ENCODE measurements at regions not wholly inside any gene's neighbourhood (a gene's known extent, or its start where the extent isn't known, plus 50 kb on each side); places are given as distances from the start of the nearest gene placed in this dataset.
A peak's percentile ranks its signal among the peaks of the same experiment; 100 is the strongest.

DNA sequence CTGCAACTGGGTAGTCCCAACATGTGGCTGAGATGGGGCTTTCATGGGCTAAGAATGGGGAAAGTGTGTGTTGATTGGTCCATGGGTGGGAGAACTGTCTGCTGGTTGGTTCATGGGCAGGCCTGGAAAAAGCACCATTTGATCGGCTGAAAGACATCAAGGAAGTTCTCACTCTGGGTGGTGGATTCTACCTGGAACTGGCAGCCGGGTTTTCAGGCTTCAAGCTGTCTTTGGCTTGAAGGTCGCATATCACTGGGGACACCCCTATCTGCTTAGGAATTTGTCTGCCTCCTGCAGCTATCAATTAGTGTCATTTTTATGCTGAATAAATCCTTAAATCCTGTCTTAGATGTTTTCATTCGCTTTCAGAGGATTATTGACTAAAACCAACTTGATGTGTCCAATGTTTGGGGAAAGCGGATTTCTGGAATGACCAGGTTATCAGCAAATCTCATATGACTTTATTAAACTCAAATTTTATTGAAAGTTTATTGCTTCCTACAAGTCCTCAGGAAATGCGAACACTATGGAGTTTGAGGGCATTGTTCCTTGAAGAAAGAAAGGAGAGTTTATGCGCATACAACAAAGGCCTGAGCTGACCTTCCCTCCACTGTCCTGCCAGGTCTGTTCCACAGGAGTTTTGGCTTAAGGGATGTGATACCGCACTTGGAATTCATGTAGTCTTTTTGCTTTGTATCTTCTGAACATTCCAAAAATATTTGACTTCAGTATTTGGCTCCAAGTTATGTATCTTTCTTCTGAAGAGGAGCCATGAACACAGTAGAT is 451.1 kb downstream of the TUSC1 start:
- no peak overlapping the region for H2BK120ac ChIP-seq (ENCODE audit: low read depth, low read length)
- H2BK5ac ChIP-seq (ENCODE audit: low read length), result no peak overlapping the region

DNA sequence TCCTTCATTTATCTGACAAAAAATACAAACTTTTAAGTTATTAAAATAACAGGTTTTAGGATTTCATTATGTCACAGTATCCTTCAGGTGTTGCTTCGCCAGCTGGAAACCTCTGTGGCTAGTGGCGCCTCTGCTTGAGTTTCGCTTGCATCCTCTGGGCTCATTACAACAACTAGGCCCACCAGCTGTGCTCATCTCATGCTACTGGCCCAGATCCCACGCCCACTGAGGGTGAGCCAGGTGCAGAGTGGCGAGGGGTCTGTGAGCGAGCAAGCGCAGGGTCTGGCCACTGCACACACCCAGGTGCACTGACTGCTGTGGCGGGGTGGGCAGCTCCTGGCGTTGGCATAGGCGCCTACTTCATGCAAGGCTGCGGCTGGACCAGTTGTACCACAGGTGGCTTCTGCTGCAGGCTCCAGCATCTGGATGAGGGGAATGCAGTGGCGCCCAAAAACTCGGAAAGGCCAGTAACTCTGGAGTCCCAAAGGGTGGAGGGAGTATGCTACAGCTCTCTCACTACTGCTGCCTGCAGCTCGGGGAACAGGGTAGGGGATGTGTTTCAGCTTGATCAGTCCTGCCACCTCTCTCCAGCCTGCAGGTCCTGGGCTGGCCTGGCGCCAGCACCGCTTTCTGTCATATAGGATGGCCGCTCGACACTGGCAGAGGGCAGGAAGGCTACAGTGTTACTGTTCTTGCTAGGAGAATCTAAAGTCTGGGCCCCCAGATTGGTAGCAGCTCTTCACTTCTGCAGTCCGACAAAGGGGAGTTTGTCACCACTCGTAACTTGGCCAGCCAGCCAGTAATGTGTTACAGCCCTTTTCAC is 452.1 kb downstream of the TUSC1 start:
- DNase-seq, result no peak
- Histone ChIP-seq H4K5ac (ENCODE audit: low read length) (no peak overlapping the region), H4K8ac (ENCODE audit: low read depth, low read length) (no peak overlapping the region), H2BK5ac (ENCODE audit: low read length) (no peak overlapping the region), H2BK15ac (replicated peaks; ENCODE audit: low read depth) (no peak overlapping the region), H3K27me3 (ENCODE audit: insufficient read depth, low read length, poor library complexity) (no peaks in the 10 kb centered on the region), H3K4me3 (ENCODE audit: low read length) (no peak overlapping the region), H3K4me1 (ENCODE audit: control insufficient read depth, low read depth, low read length) (no peaks in the 10 kb centered on the region), H3K27ac (ENCODE audit: low read depth, low read length) (no peak overlapping the region), H3K4ac (ENCODE audit: low read depth, low read length) (no peak overlapping the region), H3K9ac (ENCODE audit: low read length) (no peak overlapping the region), H3K18ac (ENCODE audit: low read length) (no peak overlapping the region), H2BK120ac (ENCODE audit: low read depth, low read length) (no peak overlapping the region), H3K23ac (ENCODE audit: low read length) (no peak overlapping the region), H3K4me2 (ENCODE audit: low read length) (no peak overlapping the region), H3K56ac (ENCODE audit: low read length) (no peak overlapping the region), H3K79me1 (ENCODE audit: low read length) (no peaks in the 10 kb centered on the region), H3K79me2 (ENCODE audit: control insufficient read depth, insufficient read depth, low read length) (no peaks in the 10 kb centered on the region), H2AK5ac (ENCODE audit: low read length) (no peak overlapping the region), H3K36me3 (ENCODE audit: control insufficient read depth, insufficient read depth, low read length) (no peaks in the 10 kb centered on the region)
- no CpG with 5 or more reads among the region's 20 CpGs for WGBS (ENCODE audit: extremely low coverage, insufficient coverage, low lambda C conversion rate)

More for the DNA sequence above, 451.1 kb downstream of the TUSC1 start:
- Histone ChIP-seq H3K4ac (ENCODE audit: low read depth, low read length) (no peak overlapping the region), H4K8ac (ENCODE audit: low read depth, low read length) (no peak overlapping the region), H3K9ac (ENCODE audit: low read length) (no peak overlapping the region), H3K79me2 (ENCODE audit: control insufficient read depth, insufficient read depth, low read length) (no peaks in the 10 kb centered on the region), H3K23ac (ENCODE audit: low read length) (no peak overlapping the region), H2AK5ac (ENCODE audit: low read length) (no peak overlapping the region), H3K18ac (ENCODE audit: low read length) (no peak overlapping the region), H2BK15ac (replicated peaks; ENCODE audit: low read depth) (no peak overlapping the region), H3K27me3 (ENCODE audit: insufficient read depth, low read length, poor library complexity) (no peaks in the 10 kb centered on the region), H3K4me2 (ENCODE audit: low read length) (no peak overlapping the region), H3K27ac (ENCODE audit: low read depth, low read length) (no peak overlapping the region), H3K56ac (ENCODE audit: low read length) (no peak overlapping the region), H3K4me3 (ENCODE audit: low read length) (no peak overlapping the region), H3K4me1 (ENCODE audit: control insufficient read depth, low read depth, low read length) (no peaks in the 10 kb centered on the region), H3K79me1 (ENCODE audit: low read length) (no peaks in the 10 kb centered on the region), H4K5ac (ENCODE audit: low read length) (no peak overlapping the region), H3K36me3 (ENCODE audit: control insufficient read depth, insufficient read depth, low read length) (no peaks in the 10 kb centered on the region)
- no CpG with 5 or more reads among the region's 8 CpGs for whole genome bisulfite sequencing (ENCODE audit: extremely low coverage, insufficient coverage, low lambda C conversion rate)
- DNase-seq, result peak; percentile 16

DNA sequence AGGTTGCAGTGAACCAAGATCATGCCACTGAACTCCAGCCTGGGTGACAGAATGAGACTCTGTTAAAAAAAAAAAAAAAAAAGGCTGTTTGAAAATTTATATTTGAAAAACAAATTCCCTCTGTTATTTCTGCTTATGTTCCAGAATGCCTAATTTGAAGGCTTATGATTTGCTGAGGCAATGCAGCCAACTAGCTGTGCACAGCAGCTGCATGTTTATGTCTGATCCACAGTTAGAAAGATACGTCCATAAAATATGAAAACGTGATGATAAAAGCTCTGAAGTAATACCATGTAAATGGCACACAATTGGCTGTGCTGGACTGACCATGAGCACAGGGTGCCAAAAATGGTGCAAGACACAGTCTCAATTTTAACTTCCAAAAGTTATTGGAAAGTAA is 453.2 kb downstream of the TUSC1 start:
- no peak for DNase-seq
- H3K23ac ChIP-seq (ENCODE audit: low read length), result no peak overlapping the region
- H4K8ac ChIP-seq (ENCODE audit: low read depth, low read length), result no peak overlapping the region
- no peak overlapping the region for H3K9ac ChIP-seq (ENCODE audit: low read length)
- no peaks in the 10 kb centered on the region for H3K79me1 ChIP-seq (ENCODE audit: low read length)
- no peak overlapping the region for H2AK5ac ChIP-seq (ENCODE audit: low read length)
- H3K27me3 ChIP-seq (ENCODE audit: insufficient read depth, low read length, poor library complexity), result no peaks in the 10 kb centered on the region
- H3K4me3 ChIP-seq (ENCODE audit: low read length), result no peak overlapping the region
- H4K5ac ChIP-seq (ENCODE audit: low read length), result no peak overlapping the region
- no peaks in the 10 kb centered on the region for H3K36me3 ChIP-seq (ENCODE audit: control insufficient read depth, insufficient read depth, low read length)
- no peak overlapping the region for H3K27ac ChIP-seq (ENCODE audit: low read depth, low read length)
- no peak overlapping the region for H2BK120ac ChIP-seq (ENCODE audit: low read depth, low read length)
- H3K79me2 ChIP-seq (ENCODE audit: control insufficient read depth, insufficient read depth, low read length), result no peaks in the 10 kb centered on the region
- H3K4me2 ChIP-seq (ENCODE audit: low read length), result no peak overlapping the region
- H3K4me1 ChIP-seq (ENCODE audit: control insufficient read depth, low read depth, low read length), result no peaks in the 10 kb centered on the region
- H2BK15ac ChIP-seq (replicated peaks; ENCODE audit: low read depth), result no peak overlapping the region
- no CpG with 5 or more reads among the region's 2 CpGs for WGBS (ENCODE audit: extremely low coverage, insufficient coverage, low lambda C conversion rate)
- H3K18ac ChIP-seq (ENCODE audit: low read length), result no peak overlapping the region
- H3K4ac ChIP-seq (ENCODE audit: low read depth, low read length), result no peak overlapping the region
- no peak overlapping the region for H2BK5ac ChIP-seq (ENCODE audit: low read length)
- H3K56ac ChIP-seq (ENCODE audit: low read length), result no peak overlapping the region

DNA sequence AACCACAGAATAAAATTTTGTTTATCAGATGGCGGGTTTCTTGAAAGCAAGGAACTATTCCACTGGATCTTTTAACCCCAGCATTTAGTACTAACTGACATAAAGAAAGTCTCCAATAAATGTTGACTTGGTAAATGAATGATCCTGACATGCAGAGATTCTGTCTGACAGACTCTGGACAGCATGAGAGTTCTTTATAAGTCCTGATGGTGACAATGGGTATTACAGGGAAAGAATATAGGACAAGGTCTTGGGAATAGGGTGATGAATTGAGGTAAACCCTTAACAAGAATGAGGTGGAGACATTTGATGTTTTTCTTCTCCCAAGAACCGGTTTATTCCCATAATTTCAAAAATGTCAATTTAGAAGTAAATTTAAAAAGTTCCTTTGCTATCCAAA is 453.9 kb downstream of the TUSC1 start:
- Histone ChIP-seq H3K79me1 (ENCODE audit: low read length) (no peaks in the 10 kb centered on the region), H3K4me3 (ENCODE audit: low read length) (no peak overlapping the region), H3K56ac (ENCODE audit: low read length) (no peak overlapping the region), H2BK5ac (ENCODE audit: low read length) (no peak overlapping the region), H2BK120ac (ENCODE audit: low read depth, low read length) (no peak overlapping the region), H4K5ac (ENCODE audit: low read length) (no peak overlapping the region), H3K79me2 (ENCODE audit: control insufficient read depth, insufficient read depth, low read length) (no peaks in the 10 kb centered on the region), H2AK5ac (ENCODE audit: low read length) (no peak overlapping the region), H2BK15ac (replicated peaks; ENCODE audit: low read depth) (no peak overlapping the region), H3K27me3 (ENCODE audit: insufficient read depth, low read length, poor library complexity) (no peaks in the 10 kb centered on the region), H3K18ac (ENCODE audit: low read length) (no peak overlapping the region), H3K4ac (ENCODE audit: low read depth, low read length) (no peak overlapping the region), H4K8ac (ENCODE audit: low read depth, low read length) (no peak overlapping the region), H3K36me3 (ENCODE audit: control insufficient read depth, insufficient read depth, low read length) (no peaks in the 10 kb centered on the region), H3K27ac (ENCODE audit: low read depth, low read length) (no peak overlapping the region), H3K4me1 (ENCODE audit: control insufficient read depth, low read depth, low read length) (no peaks in the 10 kb centered on the region), H3K9ac (ENCODE audit: low read length) (no peak overlapping the region), H3K4me2 (ENCODE audit: low read length) (no peak overlapping the region), H3K23ac (ENCODE audit: low read length) (no peak overlapping the region)
- DNase-seq, result peak; percentile 26
- WGBS (ENCODE audit: extremely low coverage, insufficient coverage, low lambda C conversion rate), result no CpG with 5 or more reads among the region's 2 CpGs

DNA sequence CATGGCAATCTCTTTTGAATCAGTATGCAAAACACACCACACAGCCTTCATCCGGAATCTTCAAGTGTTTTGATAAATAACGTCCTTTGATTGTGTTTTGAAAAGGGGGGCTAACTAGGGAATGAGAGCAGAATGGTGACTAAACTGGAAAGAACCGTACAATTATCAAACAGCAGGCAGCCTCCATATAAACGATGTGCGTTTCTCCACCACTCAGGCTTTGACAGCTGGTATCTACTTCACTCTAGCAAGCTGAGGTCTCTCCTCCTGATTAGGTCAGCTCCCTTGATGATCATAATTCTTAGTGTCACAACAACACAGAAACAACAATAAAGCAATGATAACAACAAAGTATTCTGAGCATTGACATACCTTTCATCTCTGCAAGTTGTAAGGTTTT is 465.9 kb downstream of the TUSC1 start:
- no peak overlapping the region for H2BK15ac ChIP-seq (replicated peaks; ENCODE audit: low read depth)
- no peak overlapping the region for H3K4ac ChIP-seq (ENCODE audit: low read depth, low read length)
- H2BK120ac ChIP-seq (ENCODE audit: low read depth, low read length), result no peak overlapping the region
- H2AK5ac ChIP-seq (ENCODE audit: low read length), result no peak overlapping the region
- no peak overlapping the region for H3K4me3 ChIP-seq (ENCODE audit: low read length)
- H3K18ac ChIP-seq (ENCODE audit: low read length), result no peak overlapping the region
- H3K27ac ChIP-seq (ENCODE audit: low read depth, low read length), result no peak overlapping the region
- H4K8ac ChIP-seq (ENCODE audit: low read depth, low read length), result no peak overlapping the region
- DNase-seq, result no peak
- no peaks in the 10 kb centered on the region for H3K4me1 ChIP-seq (ENCODE audit: control insufficient read depth, low read depth, low read length)
- H4K5ac ChIP-seq (ENCODE audit: low read length), result no peak overlapping the region
- no peaks in the 10 kb centered on the region for H3K36me3 ChIP-seq (ENCODE audit: control insufficient read depth, insufficient read depth, low read length)
- no peak overlapping the region for H3K4me2 ChIP-seq (ENCODE audit: low read length)
- WGBS (ENCODE audit: extremely low coverage, insufficient coverage, low lambda C conversion rate), result no CpG with 5 or more reads among the region's 5 CpGs
- no peak overlapping the region for H3K56ac ChIP-seq (ENCODE audit: low read length)
- H2BK5ac ChIP-seq (ENCODE audit: low read length), result no peak overlapping the region
- no peaks in the 10 kb centered on the region for H3K27me3 ChIP-seq (ENCODE audit: insufficient read depth, low read length, poor library complexity)
- no peak overlapping the region for H3K23ac ChIP-seq (ENCODE audit: low read length)
- no peaks in the 10 kb centered on the region for H3K79me1 ChIP-seq (ENCODE audit: low read length)
- H3K9ac ChIP-seq (ENCODE audit: low read length), result no peak overlapping the region
- no peaks in the 10 kb centered on the region for H3K79me2 ChIP-seq (ENCODE audit: control insufficient read depth, insufficient read depth, low read length)

All from mesendoderm (in vitro differentiated cells).